Neural cell (in vitro differentiated cells): ENCODE measurements at regions not wholly inside any gene's neighbourhood (a gene's known extent, or its start where the extent isn't known, plus 50 kb on each side); places are given as distances from the start of the nearest gene placed in this dataset.

ENCODE experiments used
- H2AFZ ChIP-seq: fragments of 200-600, 300-800 bp; sonication (generic), shearing (Covaris generic); 2 replicates; pipeline ENCODE4 v1.6.0; 2014; ENCODE audit warnings: low read depth, mild to moderate bottlenecking, antibody characterized with exemption, low read length, moderate library complexity
- H3F3A ChIP-seq: fragments of 200-600 bp; shearing (Covaris generic); 2 replicates; pipeline ENCODE4 v1.6.1; 2016; ENCODE audit warnings: mild to moderate bottlenecking, moderate library complexity, mixed read lengths, antibody characterized with exemption, low read length; ENCODE audit not compliant: insufficient read depth, poor library complexity, severe bottlenecking
- H3K27ac ChIP-seq: fragments of 200-600, 300-800 bp; sonication (generic), shearing (Covaris generic); 2 replicates; pipeline ENCODE4 v1.5.1; 2014; ENCODE audit warnings: mild to moderate bottlenecking, low read length, moderate library complexity
- H3K27me3 ChIP-seq: fragments of 300-800, 200-600 bp; sonication (generic), shearing (Covaris generic); 2 replicates; pipeline ENCODE4 v1.6.0; 2014; ENCODE audit warnings: mild to moderate bottlenecking, low read depth, low read length, moderate library complexity; ENCODE audit not compliant: insufficient read depth
- H3K36me3 ChIP-seq: fragments of 300-800, 200-600 bp; sonication (generic), shearing (Covaris generic); 2 replicates; pipeline ENCODE4 v1.5.1; 2014; ENCODE audit warnings: mild to moderate bottlenecking, antibody characterized with exemption, low read length, moderate library complexity; ENCODE audit not compliant: insufficient read depth
- H3K4me2 ChIP-seq: fragments of 300-800, 200-600 bp; sonication (generic), shearing (Covaris generic); 2 replicates; pipeline ENCODE4 v1.6.0; 2014; ENCODE audit warnings: mild to moderate bottlenecking, low read length
- H3K4me3 ChIP-seq: fragments of 300-800, 200-600 bp; sonication (generic), shearing (Covaris generic); 2 replicates; pipeline ENCODE4 v1.5.1; 2014; ENCODE audit warnings: mild to moderate bottlenecking, low read length, moderate library complexity
- H3K79me2 ChIP-seq: fragments of 200-600 bp; shearing (Covaris generic); replicated peaks from 2 replicates; pipeline ENCODE4 v1.6.0; 2014; ENCODE audit warnings: mild to moderate bottlenecking, low read length, moderate library complexity; ENCODE audit not compliant: insufficient read depth
- H3K9ac ChIP-seq: fragments of 300-800, 200-600 bp; sonication (generic), shearing (Covaris generic); 2 replicates; pipeline ENCODE4 v1.6.1; 2016; ENCODE audit warnings: mild to moderate bottlenecking, low read length, mixed read lengths
- H3K9me2 ChIP-seq: fragments of 200-600 bp; shearing (Covaris generic); 2 replicates; pipeline ENCODE4 v1.6.1; 2016; ENCODE audit warnings: mild to moderate bottlenecking, low read length, mixed read lengths; ENCODE audit not compliant: insufficient read depth
- H3K9me3 ChIP-seq: fragments of 200-600, 300-800 bp; sonication (generic), shearing (Covaris generic); 2 replicates; pipeline ENCODE4 v1.6.1; 2016; ENCODE audit warnings: mild to moderate bottlenecking, mixed run types, low read length, moderate library complexity, mixed read lengths
- H4K20me1 ChIP-seq: fragments of 200-600 bp; shearing (Covaris generic); 2 replicates; pipeline ENCODE4 v1.6.1; 2016; ENCODE audit warnings: mild to moderate bottlenecking, mixed run types; ENCODE audit not compliant: insufficient read depth
- EP300 ChIP-seq: fragments of 450-650 bp; conservative IDR thresholded peaks from 2 replicates; pipeline ENCODE4 v1.6.1; 2014; ENCODE audit warnings: antibody characterized with exemption, mild to moderate bottlenecking, moderate library complexity; ENCODE audit not compliant: poor library complexity, severe bottlenecking
- EZH2 ChIP-seq: fragments of 200-600, 300-800 bp; shearing (Covaris generic), sonication (generic); IDR thresholded peaks from 2 replicates; pipeline ENCODE4 v1.6.1; 2014; ENCODE audit warnings: antibody characterized with exemption, low read length, borderline replicate concordance, mild to moderate bottlenecking; ENCODE audit not compliant: insufficient read depth, poor library complexity, severe bottlenecking
- MXI1 ChIP-seq: fragments of 450-650 bp; conservative IDR thresholded peaks from 2 replicates; pipeline ENCODE4 v1.6.1; 2014; ENCODE audit warnings: antibody characterized with exemption, mild to moderate bottlenecking; ENCODE audit not compliant: poor library complexity, severe bottlenecking
- POLR2AphosphoS5 ChIP-seq: IDR thresholded peaks from 2 replicates; pipeline ENCODE4 v1.6.1; 2012
- RAD21 ChIP-seq: fragments of 450-650 bp; conservative IDR thresholded peaks from 2 replicates; pipeline ENCODE4 v1.6.1; 2014; ENCODE audit warnings: antibody characterized with exemption, mild to moderate bottlenecking, moderate library complexity
- SMC3 ChIP-seq: fragments of 450-650 bp; conservative IDR thresholded peaks from 2 replicates; pipeline ENCODE4 v1.6.1; 2014; ENCODE audit warnings: antibody characterized with exemption, mild to moderate bottlenecking, moderate library complexity; ENCODE audit not compliant: poor library complexity
- TAF1 ChIP-seq: IDR thresholded peaks from 2 replicates; pipeline ENCODE4 v1.6.1; 2012; ENCODE audit warnings: low read depth
- TF ChIP-seq, protein P1 (sequence below): fragments of 450-650 bp; IDR thresholded peaks from 2 replicates; pipeline ENCODE4 v1.5.1; 2014; ENCODE audit warnings: antibody characterized with exemption, mild to moderate bottlenecking, moderate library complexity; ENCODE audit not compliant: poor library complexity, severe bottlenecking
- TF ChIP-seq, protein P2 (sequence below): IDR thresholded peaks from 2 replicates; pipeline ENCODE4 v1.6.1; 2012; ENCODE audit warnings: borderline replicate concordance

DNA sequence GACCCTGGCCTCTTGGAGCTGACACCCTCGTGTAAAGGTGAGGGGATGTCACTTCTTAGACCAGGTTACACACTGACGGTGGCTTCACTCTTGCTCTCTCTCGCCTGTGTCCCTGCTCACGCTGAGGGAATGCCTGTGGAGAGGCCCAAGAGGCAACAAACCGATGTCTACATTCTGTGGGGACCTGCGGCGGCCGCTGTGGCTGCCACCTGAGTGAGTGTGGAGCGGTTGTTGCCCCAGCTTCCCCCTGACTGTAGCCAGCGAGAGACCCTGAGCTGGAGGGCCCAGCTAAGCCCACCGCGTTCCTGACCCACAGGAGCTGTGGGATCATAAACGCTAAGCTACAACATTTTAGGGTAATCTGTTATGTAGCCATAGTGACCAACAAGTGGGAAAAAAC lies 55.7 kb upstream of the ASAP2 start:
- H2AFZ ChIP-seq: no peak overlapping the region
- no peaks in the 10 kb centered on the region for H3F3A ChIP-seq
- TF ChIP-seq EZH2 (no peak), POLR2AphosphoS5 (no peak), EP300 (no peak), RAD21 (no peak), TAF1 (no peak), MXI1 (no peak), SMC3 (no peak)
- TF ChIP-seq, protein P1, sequence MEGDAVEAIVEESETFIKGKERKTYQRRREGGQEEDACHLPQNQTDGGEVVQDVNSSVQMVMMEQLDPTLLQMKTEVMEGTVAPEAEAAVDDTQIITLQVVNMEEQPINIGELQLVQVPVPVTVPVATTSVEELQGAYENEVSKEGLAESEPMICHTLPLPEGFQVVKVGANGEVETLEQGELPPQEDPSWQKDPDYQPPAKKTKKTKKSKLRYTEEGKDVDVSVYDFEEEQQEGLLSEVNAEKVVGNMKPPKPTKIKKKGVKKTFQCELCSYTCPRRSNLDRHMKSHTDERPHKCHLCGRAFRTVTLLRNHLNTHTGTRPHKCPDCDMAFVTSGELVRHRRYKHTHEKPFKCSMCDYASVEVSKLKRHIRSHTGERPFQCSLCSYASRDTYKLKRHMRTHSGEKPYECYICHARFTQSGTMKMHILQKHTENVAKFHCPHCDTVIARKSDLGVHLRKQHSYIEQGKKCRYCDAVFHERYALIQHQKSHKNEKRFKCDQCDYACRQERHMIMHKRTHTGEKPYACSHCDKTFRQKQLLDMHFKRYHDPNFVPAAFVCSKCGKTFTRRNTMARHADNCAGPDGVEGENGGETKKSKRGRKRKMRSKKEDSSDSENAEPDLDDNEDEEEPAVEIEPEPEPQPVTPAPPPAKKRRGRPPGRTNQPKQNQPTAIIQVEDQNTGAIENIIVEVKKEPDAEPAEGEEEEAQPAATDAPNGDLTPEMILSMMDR: no peak
- TF ChIP-seq, protein P2, sequence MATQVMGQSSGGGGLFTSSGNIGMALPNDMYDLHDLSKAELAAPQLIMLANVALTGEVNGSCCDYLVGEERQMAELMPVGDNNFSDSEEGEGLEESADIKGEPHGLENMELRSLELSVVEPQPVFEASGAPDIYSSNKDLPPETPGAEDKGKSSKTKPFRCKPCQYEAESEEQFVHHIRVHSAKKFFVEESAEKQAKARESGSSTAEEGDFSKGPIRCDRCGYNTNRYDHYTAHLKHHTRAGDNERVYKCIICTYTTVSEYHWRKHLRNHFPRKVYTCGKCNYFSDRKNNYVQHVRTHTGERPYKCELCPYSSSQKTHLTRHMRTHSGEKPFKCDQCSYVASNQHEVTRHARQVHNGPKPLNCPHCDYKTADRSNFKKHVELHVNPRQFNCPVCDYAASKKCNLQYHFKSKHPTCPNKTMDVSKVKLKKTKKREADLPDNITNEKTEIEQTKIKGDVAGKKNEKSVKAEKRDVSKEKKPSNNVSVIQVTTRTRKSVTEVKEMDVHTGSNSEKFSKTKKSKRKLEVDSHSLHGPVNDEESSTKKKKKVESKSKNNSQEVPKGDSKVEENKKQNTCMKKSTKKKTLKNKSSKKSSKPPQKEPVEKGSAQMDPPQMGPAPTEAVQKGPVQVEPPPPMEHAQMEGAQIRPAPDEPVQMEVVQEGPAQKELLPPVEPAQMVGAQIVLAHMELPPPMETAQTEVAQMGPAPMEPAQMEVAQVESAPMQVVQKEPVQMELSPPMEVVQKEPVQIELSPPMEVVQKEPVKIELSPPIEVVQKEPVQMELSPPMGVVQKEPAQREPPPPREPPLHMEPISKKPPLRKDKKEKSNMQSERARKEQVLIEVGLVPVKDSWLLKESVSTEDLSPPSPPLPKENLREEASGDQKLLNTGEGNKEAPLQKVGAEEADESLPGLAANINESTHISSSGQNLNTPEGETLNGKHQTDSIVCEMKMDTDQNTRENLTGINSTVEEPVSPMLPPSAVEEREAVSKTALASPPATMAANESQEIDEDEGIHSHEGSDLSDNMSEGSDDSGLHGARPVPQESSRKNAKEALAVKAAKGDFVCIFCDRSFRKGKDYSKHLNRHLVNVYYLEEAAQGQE: no peak
- no peaks in the 10 kb centered on the region for H3K36me3 ChIP-seq
- no peaks in the 10 kb centered on the region for H4K20me1 ChIP-seq
- no peaks in the 10 kb centered on the region for H3K9me2 ChIP-seq
- H3K27ac ChIP-seq: no peak overlapping the region
- H3K79me2 ChIP-seq: no peaks in the 10 kb centered on the region
- H3K4me2 ChIP-seq: no peak overlapping the region
- no peak overlapping the region for H3K4me3 ChIP-seq
- no peaks in the 10 kb centered on the region for H3K9me3 ChIP-seq
- H3K27me3 ChIP-seq: no peaks in the 10 kb centered on the region
- H3K9ac ChIP-seq: no peak overlapping the region

DNA sequence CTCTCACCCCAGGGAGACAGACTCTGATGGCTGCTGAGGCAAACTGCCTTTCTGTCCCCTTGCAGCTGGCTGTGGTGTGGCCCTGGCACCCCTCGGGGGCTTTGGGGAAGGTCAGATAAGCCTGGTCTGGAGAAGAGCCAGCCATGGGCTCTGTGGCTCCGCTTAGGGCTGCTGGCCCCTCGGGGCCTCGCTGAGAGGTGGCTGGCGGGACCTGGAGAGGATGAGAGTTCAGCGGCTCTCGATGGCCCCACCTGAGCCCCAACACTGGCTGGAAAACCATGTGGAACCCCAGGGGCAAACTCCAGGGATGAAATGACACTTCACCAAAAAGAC lies 56.1 kb upstream of the ASAP2 start:
- Histone ChIP-seq H3K4me2 (no peak overlapping the region), H2AFZ (no peak overlapping the region), H3K27me3 (no peaks in the 10 kb centered on the region), H3K4me3 (no peak overlapping the region), H3K27ac (no peak overlapping the region), H3F3A (no peaks in the 10 kb centered on the region), H4K20me1 (no peaks in the 10 kb centered on the region), H3K79me2 (no peaks in the 10 kb centered on the region), H3K9ac (no peak overlapping the region), H3K36me3 (no peaks in the 10 kb centered on the region), H3K9me3 (no peaks in the 10 kb centered on the region), H3K9me2 (no peaks in the 10 kb centered on the region)
- TF ChIP-seq EP300 (no peak), TAF1 (no peak), MXI1 (no peak), SMC3 (no peak), RAD21 (no peak), EZH2 (no peak), POLR2AphosphoS5 (no peak)
- TF ChIP-seq, protein P1: no peak
- TF ChIP-seq, protein P2: no peak
